ENCODE measurements at regions not wholly inside any gene's neighbourhood (a gene's known extent, or its start where the extent isn't known, plus 50 kb on each side); places are given as distances from the start of the nearest gene placed in this dataset.
"Not testable (repeated sequence)": the region's sequence is repeated elsewhere in the genome, so short reads cannot be mapped to it uniquely, and the experiment has no call there.

DNA sequence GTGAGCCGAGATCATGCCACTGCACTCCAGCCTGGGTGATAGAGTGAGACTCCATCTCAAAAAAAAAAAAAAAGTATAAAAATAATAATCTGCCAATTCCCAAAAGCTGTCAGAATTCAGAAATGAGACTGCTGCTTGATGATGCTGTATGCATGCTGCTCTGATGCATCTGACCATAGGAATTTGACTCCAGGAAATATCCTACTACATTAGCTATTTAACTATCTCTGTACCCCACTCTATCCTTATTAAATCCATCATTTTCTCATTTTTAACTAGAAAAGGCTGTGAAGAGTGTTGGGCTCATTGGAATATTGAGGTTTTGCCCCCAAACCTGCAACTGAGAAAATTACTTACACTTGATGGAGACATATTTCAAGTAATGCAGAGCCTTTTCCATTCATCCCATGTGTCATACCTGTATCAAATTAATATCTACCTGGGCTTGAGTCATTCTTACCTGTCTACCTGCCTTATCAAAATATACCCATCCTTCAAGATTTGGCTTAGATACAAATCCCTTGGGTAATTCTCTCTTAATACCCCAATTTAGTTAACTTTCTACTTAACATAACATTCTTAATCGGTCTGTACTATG lies 135.2 kb upstream of the PREP start:
- Histone ChIP-seq H3K4me1 (ENCODE audit: insufficient read depth, low read length) (no peaks in the 10 kb centered on the region), H3K9ac (ENCODE audit: low read depth, low read length) (no peak overlapping the region), H3K9me3 (ENCODE audit: insufficient read depth, low read depth, low read length) (no peaks in the 10 kb centered on the region)

DNA sequence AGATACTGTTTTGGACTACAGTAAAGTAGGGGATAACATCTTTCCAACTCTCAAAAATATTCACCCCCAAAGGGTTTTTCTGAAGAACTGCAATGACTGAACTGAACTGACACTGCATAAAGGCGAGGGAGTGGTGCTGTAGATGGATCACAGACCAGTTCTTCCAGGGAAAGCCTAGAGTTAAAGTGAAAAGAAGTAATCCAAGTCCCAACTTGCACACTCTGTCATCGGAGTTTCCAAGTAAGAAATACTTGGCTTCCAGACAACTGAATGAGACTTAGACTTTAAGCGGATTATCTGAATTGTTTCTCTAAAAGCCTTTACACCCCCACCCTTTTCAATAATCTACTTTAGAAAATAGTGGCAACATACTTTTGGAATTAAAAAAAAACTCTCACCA lies 134.1 kb upstream of the PREP start:
- Histone ChIP-seq H3K4me1 (ENCODE audit: insufficient read depth, low read length) (no peaks in the 10 kb centered on the region), H3K9me3 (ENCODE audit: insufficient read depth, low read depth, low read length) (no peaks in the 10 kb centered on the region), H3K27ac (ENCODE audit: low read length) (no peak overlapping the region), H3K27me3 (ENCODE audit: insufficient read depth, low read length) (no peaks in the 10 kb centered on the region), H3K36me3 (ENCODE audit: insufficient read depth, low read depth, low read length) (no peaks in the 10 kb centered on the region), H3K9ac (ENCODE audit: low read depth, low read length) (no peak overlapping the region), H3K4me3 (ENCODE audit: low read length) (no peak overlapping the region)

More for the DNA sequence above, 135.2 kb upstream of the PREP start:
- Histone ChIP-seq H3K27me3 (ENCODE audit: insufficient read depth, low read length) (no peaks in the 10 kb centered on the region), H3K4me3 (ENCODE audit: low read length) (no peak overlapping the region), H3K27ac (ENCODE audit: low read length) (no peak overlapping the region), H3K36me3 (ENCODE audit: insufficient read depth, low read depth, low read length) (no peaks in the 10 kb centered on the region)

GRCh38 chr6:105533301-105533700 lies 130.4 kb upstream of the PREP start:
- Histone ChIP-seq H3K4me1 (ENCODE audit: insufficient read depth, low read length) (no peaks in the 10 kb centered on the region), H3K27ac (ENCODE audit: low read length) (no peak overlapping the region), H3K27me3 (ENCODE audit: insufficient read depth, low read length) (no peaks in the 10 kb centered on the region), H3K9me3 (ENCODE audit: insufficient read depth, low read depth, low read length) (no peaks in the 10 kb centered on the region), H3K36me3 (ENCODE audit: insufficient read depth, low read depth, low read length) (no peaks in the 10 kb centered on the region), H3K9ac (ENCODE audit: low read depth, low read length) (no peak overlapping the region), H3K4me3 (ENCODE audit: low read length) (no peak overlapping the region)

DNA sequence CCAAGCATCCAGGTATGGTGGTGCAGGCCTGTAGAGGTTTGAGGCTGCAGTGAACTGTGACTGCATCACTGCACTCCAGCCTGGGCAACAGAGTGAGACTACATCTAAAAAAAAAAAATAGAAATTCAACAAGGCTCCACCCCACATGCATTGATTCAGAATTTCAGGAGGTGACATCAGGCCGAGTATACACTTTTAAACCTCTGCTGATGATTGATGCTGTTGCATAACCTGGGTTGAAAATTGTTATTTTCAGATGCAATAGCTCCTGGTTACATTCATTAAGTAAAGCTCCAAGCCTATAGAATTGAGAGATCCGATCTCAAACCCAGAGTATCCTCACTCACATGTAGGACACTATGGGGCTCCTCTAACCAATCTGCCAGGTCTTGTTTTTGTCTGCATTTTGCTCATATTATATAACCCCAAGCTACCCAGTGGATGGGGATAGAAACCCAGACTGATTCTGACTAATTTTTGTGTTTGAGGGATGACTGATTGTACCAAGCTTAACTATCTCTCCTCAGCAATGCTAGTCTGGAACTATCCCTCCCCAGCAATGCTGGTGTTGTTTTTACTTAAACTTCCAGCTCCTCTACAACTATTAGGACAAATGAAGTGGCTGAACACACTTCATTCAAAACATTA lies 123.5 kb upstream of the PREP start:
- Histone ChIP-seq H3K4me3 (ENCODE audit: low read length) (no peak overlapping the region), H3K9me3 (ENCODE audit: insufficient read depth, low read depth, low read length) (no peaks in the 10 kb centered on the region), H3K27me3 (ENCODE audit: insufficient read depth, low read length) (no peaks in the 10 kb centered on the region), H3K4me1 (ENCODE audit: insufficient read depth, low read length) (no peaks in the 10 kb centered on the region), H3K9ac (ENCODE audit: low read depth, low read length) (no peak overlapping the region), H3K27ac (ENCODE audit: low read length) (no peak overlapping the region), H3K36me3 (ENCODE audit: insufficient read depth, low read depth, low read length) (no peaks in the 10 kb centered on the region)

GRCh38 chr6:105522626-105523322 lies 119.9 kb upstream of the PREP start:
- no peak overlapping the region for H3K9ac ChIP-seq (ENCODE audit: low read depth, low read length)
- H3K27me3 ChIP-seq (ENCODE audit: insufficient read depth, low read length): no peaks in the 10 kb centered on the region
- no peak overlapping the region for H3K27ac ChIP-seq (ENCODE audit: low read length)
- no peak overlapping the region for H3K4me3 ChIP-seq (ENCODE audit: low read length)
- H3K36me3 ChIP-seq (ENCODE audit: insufficient read depth, low read depth, low read length): no peaks in the 10 kb centered on the region
- no peaks in the 10 kb centered on the region; the same call in 1 of the 2 replicates for H3K9me3 ChIP-seq (ENCODE audit: insufficient read depth, low read depth, low read length)
- no peaks in the 10 kb centered on the region for H3K4me1 ChIP-seq (ENCODE audit: insufficient read depth, low read length)

DNA sequence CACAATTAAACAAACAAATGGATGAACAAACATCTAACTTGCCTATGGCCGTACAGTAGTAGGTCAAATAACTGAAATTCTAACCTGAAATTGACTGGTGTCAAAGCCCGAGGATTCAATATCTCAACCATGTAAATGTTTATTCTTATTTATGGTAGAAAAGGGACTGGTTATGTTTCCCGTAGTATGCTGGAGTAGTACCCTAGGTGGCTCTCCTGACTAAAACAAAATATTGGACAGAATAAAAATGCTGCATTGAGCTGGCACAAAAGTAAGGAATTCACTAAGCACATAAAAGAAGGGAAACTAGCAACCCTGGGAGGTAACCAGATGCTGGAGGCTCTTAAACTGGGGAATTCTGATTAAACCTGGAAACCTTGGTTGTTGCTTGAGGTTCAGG lies 117.1 kb upstream of the PREP start:
- H3K27me3 ChIP-seq (ENCODE audit: insufficient read depth, low read length): no peaks in the 10 kb centered on the region
- no peak overlapping the region for H3K9ac ChIP-seq (ENCODE audit: low read depth, low read length)
- no peaks in the 10 kb centered on the region; the same call in 1 of the 2 replicates for H3K9me3 ChIP-seq (ENCODE audit: insufficient read depth, low read depth, low read length)
- no peaks in the 10 kb centered on the region for H3K4me1 ChIP-seq (ENCODE audit: insufficient read depth, low read length)
- H3K27ac ChIP-seq (ENCODE audit: low read length): no peak overlapping the region
- no peak overlapping the region for H3K4me3 ChIP-seq (ENCODE audit: low read length)
- H3K36me3 ChIP-seq (ENCODE audit: insufficient read depth, low read depth, low read length): no peaks in the 10 kb centered on the region

DNA sequence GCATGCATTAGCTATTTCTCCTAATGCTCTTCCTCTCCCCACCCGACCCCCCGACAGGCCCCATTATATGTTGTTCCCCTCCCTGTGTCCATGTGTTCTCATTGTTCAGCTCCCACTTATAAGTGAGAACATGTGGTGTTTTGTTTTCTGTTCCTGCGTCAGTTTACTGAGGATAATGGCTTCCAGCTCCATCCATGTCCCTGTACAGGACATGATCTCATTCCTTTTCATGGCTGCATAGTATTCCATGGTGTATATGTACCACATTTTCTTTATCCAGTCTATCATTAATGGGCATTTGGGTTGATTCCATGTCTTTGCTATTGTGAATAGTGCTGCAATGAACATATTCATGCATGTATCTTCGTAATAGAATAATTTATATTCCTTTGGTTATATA lies 116.1 kb upstream of the PREP start:
- not testable (repeated sequence) for H3K9me3 ChIP-seq (ENCODE audit: insufficient read depth, low read depth, low read length); H3K4me1 ChIP-seq (ENCODE audit: insufficient read depth, low read length); H3K9ac ChIP-seq (ENCODE audit: low read depth, low read length); H3K4me3 ChIP-seq (ENCODE audit: low read length); H3K27me3 ChIP-seq (ENCODE audit: insufficient read depth, low read length); H3K27ac ChIP-seq (ENCODE audit: low read length); H3K36me3 ChIP-seq (ENCODE audit: insufficient read depth, low read depth, low read length)

DNA sequence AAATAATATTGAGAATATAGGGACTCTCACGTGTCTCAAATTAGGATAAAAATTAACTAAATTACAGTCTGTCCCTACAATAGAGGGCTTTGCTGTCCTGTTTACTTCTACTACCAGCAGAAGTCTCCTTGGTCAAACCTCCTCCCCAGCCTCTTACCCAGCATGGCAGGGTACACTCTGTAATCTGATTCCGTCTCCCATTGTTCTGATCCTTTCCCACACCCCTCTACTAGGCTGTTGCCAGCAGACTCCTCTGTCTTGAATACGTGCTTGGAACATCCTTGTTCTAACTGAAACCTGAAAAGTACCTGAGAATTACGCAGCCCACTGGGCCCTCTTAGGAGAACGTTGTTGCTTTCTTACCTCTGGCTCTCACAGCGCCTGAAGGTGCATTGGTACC lies 112.2 kb upstream of the PREP start:
- Histone ChIP-seq H3K27me3 (ENCODE audit: insufficient read depth, low read length) (no peaks in the 10 kb centered on the region), H3K36me3 (ENCODE audit: insufficient read depth, low read depth, low read length) (no peaks in the 10 kb centered on the region), H3K4me1 (ENCODE audit: insufficient read depth, low read length) (no peaks in the 10 kb centered on the region), H3K9ac (ENCODE audit: low read depth, low read length) (no peak overlapping the region), H3K9me3 (ENCODE audit: insufficient read depth, low read depth, low read length) (no peaks in the 10 kb centered on the region; the same call in 1 of the 2 replicates), H3K27ac (ENCODE audit: low read length) (no peak overlapping the region), H3K4me3 (ENCODE audit: low read length) (no peak overlapping the region)

- H3K9ac ChIP-seq (ENCODE audit: low read depth, low read length): no peak overlapping the region
These were observed 111.4 kb upstream of the PREP start for GRCh38 chr6:105514306-105514705.

DNA sequence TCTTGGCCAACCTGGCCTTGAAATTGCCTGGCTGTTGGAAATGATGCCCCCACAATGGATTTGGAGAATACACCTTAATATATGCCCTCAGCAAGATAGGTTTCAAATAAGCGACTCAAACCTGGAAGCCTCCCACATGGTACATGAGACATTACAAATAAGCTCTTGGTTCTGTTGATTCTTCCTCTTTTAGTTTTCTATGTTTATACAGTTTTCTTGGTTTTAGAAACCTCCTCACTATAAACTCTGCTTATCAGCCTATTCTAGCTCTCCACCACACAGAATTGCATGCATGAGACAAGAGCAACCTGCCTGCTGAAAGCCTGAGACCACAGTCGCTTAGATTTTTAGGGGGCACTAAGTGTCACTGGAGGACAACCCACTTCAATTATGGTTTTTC lies 108.8 kb upstream of the PREP start:
- no peaks in the 10 kb centered on the region for H3K27me3 ChIP-seq (ENCODE audit: insufficient read depth, low read length)

More at GRCh38 chr6:105514306-105514705, 111.4 kb upstream of the PREP start:
- no peaks in the 10 kb centered on the region for H3K4me1 ChIP-seq (ENCODE audit: insufficient read depth, low read length)
- no peak overlapping the region for H3K27ac ChIP-seq (ENCODE audit: low read length)
- no peaks in the 10 kb centered on the region; the same call in 1 of the 2 replicates for H3K9me3 ChIP-seq (ENCODE audit: insufficient read depth, low read depth, low read length)
- no peaks in the 10 kb centered on the region for H3K36me3 ChIP-seq (ENCODE audit: insufficient read depth, low read depth, low read length)
- no peak overlapping the region for H3K4me3 ChIP-seq (ENCODE audit: low read length)
- no peaks in the 10 kb centered on the region for H3K27me3 ChIP-seq (ENCODE audit: insufficient read depth, low read length)

DNA sequence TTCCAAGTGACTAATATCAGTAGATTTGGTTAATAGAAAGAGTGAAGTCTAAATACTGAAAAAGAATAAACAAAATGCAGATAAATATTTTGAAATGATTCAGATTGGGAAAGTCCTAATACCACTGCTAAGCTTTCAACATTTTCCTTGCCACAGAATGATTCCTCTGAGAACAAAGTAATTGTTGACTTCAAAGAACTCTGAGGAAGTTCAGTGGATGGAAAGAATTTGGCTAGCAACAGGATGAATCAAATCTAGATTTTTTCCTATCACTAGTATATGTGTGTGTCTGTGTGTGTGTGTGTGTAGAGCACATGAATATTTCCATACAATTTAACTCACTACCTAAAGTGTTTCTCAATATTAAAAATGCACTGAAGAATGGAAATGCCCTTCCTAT lies 107.9 kb upstream of the PREP start:
- H3K27me3 ChIP-seq (ENCODE audit: insufficient read depth, low read length): no peaks in the 10 kb centered on the region

More for the DNA sequence above, 108.8 kb upstream of the PREP start:
- Histone ChIP-seq H3K4me1 (ENCODE audit: insufficient read depth, low read length) (no peaks in the 10 kb centered on the region), H3K9ac (ENCODE audit: low read depth, low read length) (no peak overlapping the region), H3K36me3 (ENCODE audit: insufficient read depth, low read depth, low read length) (no peaks in the 10 kb centered on the region), H3K9me3 (ENCODE audit: insufficient read depth, low read depth, low read length) (no peaks in the 10 kb centered on the region), H3K4me3 (ENCODE audit: low read length) (no peak overlapping the region), H3K27ac (ENCODE audit: low read length) (no peak overlapping the region)

More for the DNA sequence above, 107.9 kb upstream of the PREP start:
- Histone ChIP-seq H3K36me3 (ENCODE audit: insufficient read depth, low read depth, low read length) (no peaks in the 10 kb centered on the region), H3K9ac (ENCODE audit: low read depth, low read length) (no peak overlapping the region), H3K4me1 (ENCODE audit: insufficient read depth, low read length) (no peaks in the 10 kb centered on the region), H3K9me3 (ENCODE audit: insufficient read depth, low read depth, low read length) (no peaks in the 10 kb centered on the region), H3K4me3 (ENCODE audit: low read length) (no peak overlapping the region), H3K27ac (ENCODE audit: low read length) (no peak overlapping the region)
